Kidney capillary endothelial cell (primary cell): ENCODE measurements at regions not wholly inside any gene's neighbourhood (a gene's known extent, or its start where the extent isn't known, plus 50 kb on each side); places are given as distances from the start of the nearest gene placed in this dataset.

Source experiments
- DNase-seq: peaks from one replicate; pipeline ENCODE4 v3.0.0-alpha.2; 2018; ENCODE audit warnings: low spot score

DNA sequence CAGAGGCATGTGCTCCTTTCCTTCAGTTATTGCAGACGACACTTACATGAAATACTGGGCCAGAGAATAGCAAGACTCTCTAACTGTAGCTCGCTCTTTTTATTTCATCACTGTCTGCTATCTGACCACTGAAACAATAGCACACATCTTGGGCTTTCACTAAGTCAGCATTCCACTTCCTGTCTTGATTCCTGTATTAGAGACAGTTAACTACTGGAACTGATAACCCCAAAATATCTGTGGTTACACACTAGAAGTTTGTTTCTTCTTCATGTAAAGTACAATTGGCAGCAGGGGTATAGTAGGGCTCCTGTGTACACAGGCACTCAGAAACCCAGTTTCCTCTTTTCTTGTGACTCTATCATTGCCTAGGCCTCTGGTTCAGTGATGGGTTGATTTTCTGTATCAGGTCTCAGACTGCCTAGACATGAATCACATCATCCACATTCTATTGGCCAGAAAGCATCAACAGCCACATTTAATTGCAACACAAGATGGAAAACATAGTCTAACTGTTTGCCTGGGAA, 230.2 kb upstream of the CD96 start:
- no peak for DNase-seq

DNA sequence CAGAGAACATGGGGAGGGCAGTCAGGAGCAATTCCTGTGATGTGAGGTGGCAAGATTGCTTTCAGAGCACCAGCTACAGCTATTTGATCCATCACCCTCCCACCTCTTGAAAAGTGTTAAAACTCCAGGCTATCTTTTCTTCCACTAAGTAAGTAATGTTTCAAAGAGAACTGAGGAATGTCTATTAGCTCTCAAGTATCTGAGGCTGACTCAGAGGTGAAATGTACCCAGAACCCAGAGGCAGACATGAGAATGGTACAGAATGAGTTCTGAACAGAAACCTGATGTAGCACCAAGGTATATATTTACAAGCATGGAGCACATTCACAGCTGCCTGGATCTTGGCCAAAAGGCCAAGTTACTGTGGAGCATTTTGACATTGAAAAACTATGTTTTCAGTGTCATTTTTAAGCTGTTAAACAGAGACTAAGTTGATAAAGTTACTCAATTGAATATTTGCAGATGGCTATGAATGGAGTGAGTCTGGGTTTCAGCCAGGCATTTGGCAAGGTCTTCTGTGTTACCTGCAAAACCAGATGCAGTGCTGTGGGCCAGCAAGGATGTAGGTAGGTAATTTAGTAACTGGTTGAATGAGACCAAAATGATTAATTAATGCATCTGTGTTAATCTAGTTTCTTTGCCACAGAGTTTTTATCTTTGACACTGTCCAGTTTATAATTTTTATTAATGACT, 227.7 kb upstream of the CD96 start:
- no peak for DNase-seq

DNA sequence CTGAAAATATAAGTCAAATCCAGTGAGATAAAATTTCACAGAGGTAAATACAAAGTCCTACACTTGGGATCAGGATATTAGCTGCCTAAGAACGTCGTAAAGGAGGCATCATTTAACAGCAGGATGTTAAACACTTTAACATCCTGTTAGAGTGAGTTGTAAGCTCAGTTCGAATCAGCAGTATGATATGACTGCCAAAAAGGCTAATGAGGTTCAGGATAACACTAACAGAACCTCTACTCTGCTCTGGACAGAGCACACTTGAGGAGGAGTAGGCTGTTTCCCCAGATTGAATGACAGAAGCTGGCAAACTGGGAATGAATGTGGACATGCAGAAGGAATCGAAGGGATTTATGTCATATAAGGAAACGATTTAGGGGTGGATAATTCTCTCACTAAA, 227.1 kb upstream of the CD96 start:
- no peak for DNase-seq

DNA sequence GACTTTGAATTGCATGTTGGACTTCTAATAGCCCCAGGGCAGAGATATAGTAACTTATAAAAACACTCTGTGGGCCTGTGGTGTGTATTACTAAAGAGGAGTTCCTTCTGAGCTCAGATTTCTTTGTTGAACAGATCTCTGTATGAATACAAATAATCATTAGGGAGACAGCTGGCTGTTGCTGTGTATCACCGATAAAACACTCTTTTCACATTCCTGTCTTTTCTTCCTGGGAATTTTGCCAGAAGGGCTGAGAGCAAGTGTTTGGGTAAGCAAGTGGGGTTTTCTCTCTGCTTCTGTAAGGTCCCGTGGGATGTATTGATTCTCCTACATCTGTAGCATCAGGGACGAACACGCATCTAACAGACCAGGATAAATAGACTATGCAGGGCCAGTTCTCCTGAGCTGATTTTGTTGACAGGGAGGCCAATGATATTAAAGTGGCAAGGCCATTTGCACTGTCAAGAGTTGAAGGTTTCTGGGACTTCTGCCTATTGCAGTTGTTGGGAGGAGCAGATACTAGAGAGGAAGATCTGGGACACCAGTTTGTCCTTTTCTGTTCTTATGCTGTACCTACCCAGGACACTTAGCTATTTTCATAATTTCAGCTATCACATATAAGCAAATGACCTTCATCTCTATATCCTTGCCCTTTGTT, 225.9 kb upstream of the CD96 start:
- no peak for DNase-seq

DNA sequence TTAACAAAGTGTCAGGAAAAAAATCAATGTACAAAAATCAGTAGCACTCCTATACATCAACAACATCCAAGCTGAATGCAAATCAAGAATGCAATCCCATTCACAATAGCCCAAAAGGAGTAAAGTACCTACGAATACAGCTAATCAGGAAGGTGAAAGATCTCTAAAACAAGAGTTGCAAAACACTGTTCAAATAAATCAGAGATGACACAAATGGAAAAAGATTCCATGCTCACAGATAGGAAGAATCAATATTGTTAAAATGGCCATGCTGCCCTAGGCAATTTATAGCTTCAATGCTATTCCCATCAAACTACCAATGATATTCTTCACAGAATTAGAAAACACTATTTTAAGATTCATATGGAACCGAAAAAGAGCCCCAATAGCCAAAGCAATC, 223.7 kb upstream of the CD96 start:
- no peak for DNase-seq

DNA sequence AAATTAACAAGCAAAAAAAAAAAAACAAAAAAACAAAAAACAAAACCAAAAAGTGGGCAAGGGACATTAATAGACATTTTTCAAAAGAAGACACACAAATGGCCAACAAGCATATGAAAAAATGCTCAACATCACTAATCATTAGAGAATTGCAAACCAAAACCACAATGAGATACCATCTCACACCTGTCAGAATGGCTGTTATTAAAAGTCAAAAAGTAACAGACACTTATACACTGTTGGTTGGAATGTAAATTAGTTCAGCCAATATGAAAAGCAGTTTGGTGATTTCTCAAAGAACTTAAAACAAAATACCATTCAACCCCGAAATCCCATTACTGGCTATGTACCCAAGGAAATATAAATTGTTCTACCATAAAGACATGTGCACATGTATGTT, 222.4 kb upstream of the CD96 start:
- DNase-seq: no peak

DNA sequence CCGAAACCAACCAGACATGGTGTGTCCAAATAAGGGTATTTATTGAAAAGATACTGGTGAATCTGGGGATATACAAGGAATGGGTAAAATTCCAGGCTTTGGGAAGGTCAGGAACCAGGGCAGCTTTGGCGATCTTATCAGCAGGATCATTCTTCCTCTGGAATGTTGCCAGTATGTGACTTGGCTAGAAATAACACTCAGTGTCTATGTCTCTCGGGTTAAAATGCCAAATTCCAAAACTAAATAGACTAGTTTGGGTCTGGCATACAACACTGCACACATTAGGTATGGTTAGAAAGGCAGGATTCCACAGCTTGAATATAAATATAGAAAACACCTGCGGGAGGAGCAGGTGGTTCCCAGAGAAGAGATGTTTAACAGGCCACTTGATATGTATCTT, 220.2 kb upstream of the CD96 start:
- peak; percentile 4 for DNase-seq

DNA sequence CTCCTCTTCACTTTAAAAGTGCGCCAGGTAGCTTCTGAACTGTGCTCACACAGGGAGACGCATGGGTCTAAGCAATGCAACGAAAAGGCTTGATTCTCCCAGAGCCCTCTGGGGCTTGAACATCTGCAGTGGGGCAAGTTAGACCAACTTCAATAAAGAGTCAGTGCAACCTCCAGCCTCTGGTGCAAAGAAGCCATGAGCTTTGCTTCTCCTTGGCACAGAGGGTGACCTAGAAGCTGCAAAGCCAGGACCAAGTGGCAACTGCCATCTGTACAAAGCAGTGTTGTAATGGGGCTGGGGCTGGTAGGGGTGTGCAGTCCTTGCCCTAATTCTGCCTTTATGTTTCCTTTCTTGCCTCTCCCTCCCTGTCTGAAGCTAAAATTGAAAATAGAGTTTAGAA, 219.0 kb upstream of the CD96 start:
- DNase-seq: no peak

DNA sequence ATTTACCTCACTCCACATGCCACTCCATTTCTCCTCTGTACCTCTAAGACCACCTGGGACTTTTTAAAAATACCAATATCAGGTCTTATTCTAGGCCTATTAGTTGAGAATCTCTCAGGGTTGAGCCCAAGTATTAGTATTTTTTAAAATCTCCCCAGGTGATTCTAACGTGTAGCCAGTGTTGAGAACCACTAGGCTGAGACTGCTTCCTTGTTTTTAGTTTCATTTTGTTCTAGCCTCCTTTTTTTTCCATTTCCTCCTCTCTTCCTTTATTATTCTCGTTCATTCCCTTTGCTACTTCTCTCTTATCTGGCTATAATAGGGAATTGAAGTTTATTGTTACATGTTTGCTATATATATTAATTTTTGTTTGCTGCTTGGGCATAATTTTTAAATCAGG, 217.8 kb upstream of the CD96 start:
- no peak for DNase-seq

DNA sequence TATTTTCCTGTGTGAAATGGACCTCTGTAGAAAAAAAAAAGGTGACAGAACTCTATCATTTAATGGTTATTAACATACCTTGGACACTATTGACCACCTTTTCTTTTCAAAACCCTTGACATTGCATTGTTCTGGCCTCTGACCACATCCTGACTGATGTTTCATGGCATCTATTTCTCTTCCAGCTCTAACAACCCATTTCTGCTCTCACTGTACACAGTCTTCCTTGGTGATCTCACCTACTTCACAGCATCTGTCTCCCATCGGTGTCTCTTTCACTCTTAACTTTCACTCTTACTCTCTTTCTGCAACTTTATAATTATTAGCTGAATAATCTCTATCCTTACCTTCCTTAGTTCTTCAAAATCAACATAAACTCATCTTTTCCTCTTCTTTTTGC, 217.4 kb upstream of the CD96 start:
- no peak for DNase-seq

DNA sequence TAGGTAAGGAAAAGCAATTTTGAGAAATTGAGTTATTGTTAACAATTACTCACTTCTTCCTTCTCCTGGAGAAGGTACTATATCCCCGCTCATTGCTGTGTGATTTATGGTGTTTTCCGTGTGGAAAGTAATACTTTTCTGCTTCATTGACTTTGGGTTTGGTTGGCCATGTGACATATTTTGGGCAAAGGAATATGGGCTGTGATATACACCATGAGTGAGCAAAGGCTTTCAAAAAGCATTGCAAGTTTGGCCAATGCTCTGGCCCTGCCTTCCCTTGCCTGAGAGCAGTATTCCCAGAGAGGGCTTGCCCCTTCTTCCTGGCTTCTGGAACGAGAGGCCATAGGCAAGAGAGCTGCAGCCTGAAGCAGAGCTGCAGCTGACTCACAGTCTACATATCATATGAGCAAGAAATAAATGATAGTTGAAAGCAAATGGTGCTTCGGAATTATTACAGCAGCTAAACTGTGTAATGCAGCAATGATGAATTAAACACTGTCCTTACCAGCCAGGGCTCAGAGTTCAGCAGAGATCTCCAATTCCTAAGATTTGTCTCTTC, 216.8 kb upstream of the CD96 start:
- no peak for DNase-seq

DNA sequence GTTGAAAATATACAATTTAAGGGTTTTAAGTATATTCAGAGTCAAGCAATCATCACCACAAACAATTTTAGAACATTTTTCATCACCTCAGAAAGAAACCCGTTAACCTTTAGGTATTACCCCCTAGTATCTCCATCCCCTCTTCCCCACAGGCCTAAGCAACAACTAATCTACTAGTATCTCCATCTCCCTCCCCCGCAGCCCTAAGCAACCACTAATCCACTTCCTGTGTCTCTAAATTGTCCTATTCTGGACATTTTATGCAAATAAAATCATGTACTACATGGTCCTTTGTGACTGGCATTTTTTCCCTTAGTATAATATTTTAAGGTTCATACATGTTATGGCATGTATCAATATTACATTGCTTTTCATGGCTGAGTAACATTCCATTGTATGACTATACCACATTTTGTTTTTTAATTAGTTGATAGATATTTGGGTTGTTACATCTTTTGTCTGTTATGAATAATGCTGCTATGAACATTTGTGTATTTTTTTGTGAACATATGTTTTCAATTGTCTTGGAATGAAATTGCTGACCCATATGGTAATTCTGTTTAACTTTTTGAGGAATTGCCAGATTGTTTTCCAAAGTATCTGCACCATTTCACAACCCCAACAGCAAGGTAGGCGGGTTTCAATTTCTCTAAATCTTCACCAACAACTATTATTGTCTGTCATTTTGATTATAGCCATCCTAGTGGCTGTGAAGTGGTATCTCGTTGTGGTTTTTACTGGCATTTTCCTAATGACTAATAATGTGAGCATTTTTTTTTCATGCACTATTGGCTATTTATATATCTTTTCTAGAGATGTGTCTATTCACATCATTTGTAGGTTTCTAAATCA, 215.6 kb upstream of the CD96 start:
- DNase-seq: no peak

DNA sequence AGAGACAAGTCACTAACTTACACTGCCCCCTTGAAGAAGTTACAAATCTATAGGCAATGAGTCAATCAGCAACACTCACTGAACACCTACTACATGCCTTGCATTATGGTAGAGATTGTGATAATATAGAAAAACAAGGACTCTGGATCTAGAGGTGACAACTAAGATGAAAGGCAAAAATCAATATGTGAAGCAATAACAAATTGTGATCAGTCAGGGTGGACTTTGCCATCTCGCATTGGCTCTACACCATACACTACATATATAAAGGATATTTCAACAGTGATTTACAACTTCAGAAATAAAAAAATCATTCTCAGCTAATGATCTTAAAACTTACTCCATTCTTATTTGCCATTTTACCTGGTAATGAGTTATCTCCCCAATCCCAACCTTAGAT, 210.7 kb upstream of the CD96 start:
- no peak for DNase-seq

DNA sequence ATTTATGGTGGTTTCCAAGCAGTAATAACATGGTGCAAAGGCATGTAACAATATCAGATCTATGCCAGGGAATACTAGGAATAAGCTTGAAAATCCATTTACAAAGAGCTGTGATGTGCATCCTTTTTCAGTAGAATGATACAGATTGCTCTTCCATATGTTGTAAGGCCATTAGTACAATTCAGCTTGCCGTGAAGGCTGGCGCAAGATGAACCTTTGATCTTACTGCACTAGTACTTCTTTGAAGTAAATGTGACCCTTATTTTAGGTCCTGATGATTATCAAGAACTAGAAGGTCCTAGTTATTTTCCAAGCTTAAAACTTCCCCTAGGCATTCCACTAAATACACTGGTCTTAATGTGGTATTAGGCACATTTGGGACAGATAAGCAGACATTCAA, 210.1 kb upstream of the CD96 start:
- no peak for DNase-seq

DNA sequence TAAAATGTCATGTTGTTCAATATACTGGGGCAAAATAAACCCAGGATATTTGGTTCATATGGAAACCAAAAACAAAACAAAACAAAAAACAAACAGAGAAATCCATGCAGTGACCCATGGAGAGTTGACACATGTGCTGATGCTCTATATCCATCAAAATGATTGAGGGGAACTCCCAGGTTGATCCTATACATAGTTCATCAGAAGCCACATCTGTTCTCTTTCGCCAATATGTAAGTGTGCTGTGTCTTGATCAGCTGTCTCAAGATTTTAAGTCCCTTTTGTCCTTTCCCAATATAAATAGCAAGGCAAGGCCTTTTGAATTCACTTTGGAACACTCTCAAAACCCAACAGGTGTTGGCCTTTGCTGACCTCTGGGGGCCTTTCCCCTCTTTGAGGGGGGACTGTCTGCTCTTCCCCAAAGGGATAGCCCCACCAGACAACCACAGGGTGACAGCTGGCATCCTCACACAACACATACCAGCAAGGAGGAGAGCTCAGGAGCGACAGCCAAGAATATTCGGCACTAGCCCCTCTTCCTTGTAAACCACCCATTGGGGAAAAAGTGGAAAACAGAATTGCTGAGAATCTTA, 209.4 kb upstream of the CD96 start:
- no peak for DNase-seq

DNA sequence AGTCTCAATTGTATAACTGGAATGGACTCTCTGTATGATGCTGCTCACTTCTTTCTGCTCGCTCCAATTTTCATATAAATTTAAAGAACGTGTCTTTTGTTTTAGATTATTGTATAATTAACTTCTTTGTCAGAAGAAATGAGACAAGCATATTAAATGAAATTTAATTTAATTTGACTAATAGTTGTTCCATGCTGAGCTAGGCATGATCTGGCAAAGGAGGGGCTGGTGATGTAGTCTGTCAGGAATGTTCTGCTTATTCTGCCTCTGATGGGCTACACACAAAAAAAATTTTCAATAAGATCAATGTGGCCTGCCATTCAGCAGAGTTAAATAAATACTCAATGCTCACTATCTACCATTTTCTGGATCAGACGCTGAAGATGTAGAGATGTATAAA, 208.4 kb upstream of the CD96 start:
- no peak for DNase-seq

DNA sequence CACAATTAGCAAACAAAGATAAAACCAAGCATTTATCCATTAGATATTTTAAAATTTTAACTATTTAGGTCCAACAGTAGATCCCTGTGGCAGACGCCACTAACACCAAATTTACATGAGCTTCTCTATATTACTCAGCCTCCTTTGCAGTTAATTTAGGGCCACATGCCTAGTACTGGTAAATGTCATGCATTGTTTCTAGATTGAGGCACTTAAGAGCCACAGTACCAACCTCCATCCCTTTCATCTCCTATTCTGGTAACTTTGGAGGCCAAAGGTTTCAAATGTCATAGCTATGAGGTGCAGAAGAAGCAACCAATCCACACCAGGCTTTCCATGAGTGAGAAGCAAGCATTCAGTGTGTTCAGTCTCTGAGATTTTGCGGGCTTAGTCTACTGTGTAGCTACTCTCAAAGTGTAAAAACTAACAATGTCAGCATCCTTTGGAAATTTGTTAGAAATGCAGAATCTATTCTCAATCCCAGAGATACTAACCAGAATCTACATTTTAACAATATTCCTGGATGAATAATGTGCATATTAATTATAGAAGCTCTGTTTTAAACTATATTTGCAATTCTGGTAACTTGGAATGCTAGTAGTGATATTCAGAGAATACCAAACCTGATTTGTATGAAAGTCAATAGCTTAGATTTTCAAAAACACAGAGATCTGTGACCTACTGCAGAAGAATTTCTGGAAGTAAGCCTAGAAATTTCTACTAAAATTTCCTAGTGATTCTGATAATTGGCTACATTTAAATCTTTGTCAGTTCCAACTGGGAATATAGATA, 206.3 kb upstream of the CD96 start:
- no peak for DNase-seq

DNA sequence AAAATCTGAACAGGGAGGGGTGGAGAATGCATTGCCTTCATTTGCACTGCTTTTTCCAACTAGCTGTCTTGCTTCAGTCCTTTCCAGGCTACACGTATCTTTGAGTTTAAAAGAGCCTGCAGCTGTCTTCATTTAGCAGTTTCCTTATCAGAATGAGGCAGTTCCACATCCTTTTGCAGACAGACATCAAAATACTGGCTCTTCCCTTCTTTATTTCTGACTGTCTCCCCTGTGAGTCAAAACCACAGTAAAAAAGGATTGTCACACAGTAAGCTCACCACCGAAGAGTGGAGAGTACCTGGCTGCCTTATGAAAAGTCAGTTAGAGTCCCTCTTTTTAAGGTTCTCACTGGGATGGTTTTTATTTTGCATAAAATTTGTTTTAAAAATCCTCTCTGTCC, 205.5 kb upstream of the CD96 start:
- no peak for DNase-seq

DNA sequence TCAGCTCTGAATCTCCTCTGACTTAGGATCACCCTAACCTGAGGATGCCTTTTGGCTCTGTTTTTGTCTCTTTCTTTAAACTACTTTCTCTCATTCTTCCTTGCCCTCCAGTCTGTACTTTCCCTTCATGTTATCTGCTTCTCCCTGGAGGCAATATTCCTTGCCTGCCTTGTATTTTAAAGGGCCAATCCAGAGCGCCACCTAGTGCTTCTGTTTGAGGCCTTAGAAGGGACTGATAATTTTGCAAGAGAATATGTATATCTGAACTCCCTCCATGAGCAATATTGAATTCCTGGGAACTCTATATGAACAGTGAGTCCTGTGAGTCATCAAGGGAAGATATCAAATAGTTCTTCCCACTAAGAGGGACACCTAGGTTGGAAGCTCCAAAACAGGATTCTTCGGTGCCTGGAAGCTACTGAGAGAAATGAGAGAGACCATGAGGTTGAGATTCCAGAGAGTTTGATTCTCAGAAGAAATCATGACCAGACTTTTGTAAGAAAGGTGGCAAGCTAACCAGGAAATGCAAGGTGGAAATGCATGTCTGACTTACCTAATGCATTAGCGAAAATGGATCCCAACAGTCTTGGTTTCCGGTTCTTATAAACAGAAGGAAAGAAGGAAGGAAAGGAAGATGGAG, 203.8 kb upstream of the CD96 start:
- peak; percentile 47 for DNase-seq

DNA sequence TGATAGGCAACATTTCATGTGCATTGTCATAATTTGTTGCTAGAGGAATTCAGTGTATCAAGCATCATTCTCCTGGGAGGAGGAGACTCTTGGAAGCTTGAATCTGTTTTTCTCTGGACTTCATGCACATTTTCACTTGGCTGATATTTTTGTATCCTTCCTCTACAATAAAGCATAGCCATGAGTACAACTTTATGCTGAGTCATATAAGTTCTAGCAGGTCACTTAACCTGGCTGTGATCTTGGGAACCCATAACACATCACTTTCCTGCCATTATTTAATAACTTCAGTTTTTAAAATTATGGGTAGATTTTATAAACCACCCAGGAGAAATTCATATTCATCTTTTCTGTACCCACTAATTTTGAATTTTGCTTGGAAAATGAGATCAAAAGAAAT, 203.0 kb upstream of the CD96 start:
- DNase-seq: no peak

DNA sequence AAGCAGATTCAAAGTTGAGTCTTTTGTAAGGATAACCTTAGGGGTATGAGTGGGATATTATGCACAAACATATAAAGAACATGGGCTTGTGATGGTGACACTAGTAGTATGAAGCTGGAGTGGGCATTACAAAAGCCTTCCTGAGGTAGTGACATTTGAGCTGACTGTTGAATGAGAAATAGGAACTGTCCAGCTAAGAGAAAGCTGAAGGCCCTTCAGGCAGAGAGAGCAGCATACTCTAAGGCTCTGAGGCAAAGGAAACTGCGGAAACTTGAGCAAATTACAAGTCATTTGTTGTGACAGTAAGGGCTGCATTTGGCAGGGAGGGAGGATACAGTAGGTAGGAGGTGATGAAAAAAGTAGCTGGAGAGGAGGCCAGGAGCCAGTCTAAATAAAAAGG, 190.7 kb upstream of the CD96 start:
- DNase-seq: no peak
